GM19239 (cell line): ENCODE measurements at regions not wholly inside any gene's neighbourhood (a gene's known extent, or its start where the extent isn't known, plus 50 kb on each side); places are given as distances from the start of the nearest gene placed in this dataset.
"Not testable (repeated sequence)": the region's sequence is repeated elsewhere in the genome, so short reads cannot be mapped to it uniquely, and the experiment has no call there.

Experiments
- DNase-seq: peaks from one replicate; pipeline ENCODE4 v3.0.0; 2011; ENCODE audit warnings: low spot score; ENCODE audit not compliant: insufficient read length
- FAIRE-seq: peaks from 2 replicates; lab custom pipeline; 2011; peaks lifted over from hg19 to GRCh38; lab: Jason Lieb, UNC

GRCh38 chr14:105857220-105857825 lies 330.9 kb downstream of the TMEM121 start:
- no peak for FAIRE-seq
- no peak for DNase-seq

DNA sequence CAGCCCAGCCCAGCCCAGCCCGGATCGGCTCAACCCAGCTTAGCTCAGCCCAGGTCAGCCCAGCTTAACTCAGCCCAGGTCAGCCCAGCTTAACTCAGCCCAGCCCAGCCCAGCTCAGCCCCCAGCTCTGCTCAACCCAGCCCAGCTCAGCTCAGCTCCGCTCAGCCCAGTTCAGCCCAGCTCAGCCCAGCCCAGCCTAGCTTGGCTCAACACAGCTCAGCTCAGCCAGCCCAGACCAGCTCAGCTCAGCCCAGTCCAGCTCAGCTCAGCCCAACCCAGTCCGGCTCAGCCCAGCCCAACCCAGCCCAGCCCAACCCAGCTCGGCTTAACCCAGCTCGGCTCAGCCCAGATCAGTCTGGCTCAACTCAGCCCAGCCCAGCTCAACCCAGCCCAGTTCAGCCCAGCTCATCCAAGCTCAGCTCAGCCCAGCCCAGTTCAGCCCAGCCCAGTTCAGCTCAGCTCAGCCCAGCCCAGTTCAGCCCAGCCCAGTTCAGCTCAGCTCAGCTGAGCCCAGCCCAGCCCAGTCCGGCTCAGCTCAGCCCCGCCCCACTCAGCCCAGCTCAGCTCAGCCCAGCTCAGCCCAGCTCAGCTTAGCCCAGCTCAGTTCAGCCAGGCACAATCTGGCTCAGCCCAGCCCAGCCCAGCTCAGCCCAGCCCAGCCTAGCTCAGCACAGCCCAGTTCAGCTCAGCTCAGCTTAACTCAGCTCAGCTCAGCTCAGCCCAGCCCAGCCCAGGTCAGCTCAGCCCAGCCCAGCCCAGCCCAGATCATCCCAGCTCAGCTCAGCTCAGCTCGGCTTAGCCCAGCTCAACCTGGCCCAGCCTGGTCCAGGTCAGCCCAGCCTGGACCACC lies 331.7 kb downstream of the TMEM121 start:
- DNase-seq (no peak), FAIRE-seq (peak; percentile 69)

- peak; percentile 48 for FAIRE-seq
These were observed 332.3 kb downstream of the TMEM121 start for GRCh38 chr14:105858676-105859025.

GRCh38 chr14:105859073-105859716 lies 332.8 kb downstream of the TMEM121 start:
- not testable (repeated sequence) for DNase-seq
- FAIRE-seq: peak; percentile 47

More at GRCh38 chr14:105858676-105859025, 332.3 kb downstream of the TMEM121 start:
- DNase-seq: no peak

GRCh38 chr14:105859717-105860614 lies 333.6 kb downstream of the TMEM121 start:
- DNase-seq (no peak), FAIRE-seq (no peak)

DNA sequence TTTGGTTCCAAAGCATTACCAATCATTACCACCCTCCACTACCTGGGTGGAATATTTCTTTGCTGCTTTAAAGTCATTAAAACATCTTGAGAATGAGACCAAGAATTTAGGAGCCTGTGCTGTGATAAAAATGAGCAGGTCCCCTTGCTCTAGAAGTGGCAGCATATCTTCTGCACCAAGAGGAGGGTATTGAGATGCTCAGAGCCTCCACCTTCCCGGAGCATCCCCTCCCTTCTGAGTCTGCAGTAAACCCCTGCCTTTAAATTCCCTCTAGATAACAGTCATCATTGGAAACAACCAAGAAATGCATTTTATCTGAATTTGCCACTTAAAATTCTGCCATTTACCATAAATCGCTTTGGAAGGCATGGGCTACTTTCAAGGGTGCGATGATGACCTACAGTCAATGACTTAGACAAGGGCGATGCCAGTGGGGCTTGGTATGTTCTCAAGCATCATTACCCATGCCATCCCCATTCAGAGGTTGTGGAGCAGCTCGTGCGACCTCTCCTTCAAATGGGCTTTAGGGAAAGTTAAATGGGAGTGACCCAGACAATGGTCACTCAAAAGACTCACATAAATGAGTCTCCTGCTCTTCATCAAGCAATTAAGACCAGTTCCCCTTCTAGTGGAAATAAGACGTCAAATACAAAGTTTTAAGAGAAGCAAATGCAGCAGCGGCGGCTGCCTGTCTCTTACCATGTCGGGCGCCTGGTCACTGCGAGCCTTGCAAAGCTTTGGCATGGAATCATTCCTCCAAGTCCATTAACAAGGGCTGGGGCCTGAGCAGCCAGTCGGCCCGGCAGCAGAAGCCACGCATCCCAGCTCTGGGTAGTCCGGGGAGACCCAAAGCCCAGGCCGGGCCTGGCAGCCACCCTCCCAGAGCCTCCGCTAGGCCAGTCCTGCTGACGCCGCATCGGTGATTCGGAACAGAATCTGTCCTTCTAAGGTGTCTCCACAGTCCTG lies 334.5 kb downstream of the TMEM121 start:
- peak; percentile 95 for FAIRE-seq
- DNase-seq: no peak

DNA sequence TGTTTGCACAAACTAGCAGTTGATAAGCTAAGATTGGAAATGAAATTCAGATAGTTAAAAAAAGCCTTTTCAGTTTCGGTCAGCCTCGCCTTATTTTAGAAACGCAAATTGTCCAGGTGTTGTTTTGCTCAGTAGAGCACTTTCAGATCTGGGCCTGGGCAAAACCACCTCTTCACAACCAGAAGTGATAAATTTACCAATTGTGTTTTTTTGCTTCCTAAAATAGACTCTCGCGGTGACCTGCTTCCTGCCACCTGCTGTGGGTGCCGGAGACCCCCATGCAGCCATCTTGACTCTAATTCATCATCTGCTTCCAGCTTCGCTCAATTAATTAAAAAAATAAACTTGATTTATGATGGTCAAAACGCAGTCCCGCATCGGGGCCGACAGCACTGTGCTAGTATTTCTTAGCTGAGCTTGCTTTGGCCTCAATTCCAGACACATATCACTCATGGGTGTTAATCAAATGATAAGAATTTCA lies 335.6 kb downstream of the TMEM121 start:
- peak; percentile 99 for FAIRE-seq
- no peak for DNase-seq

DNA sequence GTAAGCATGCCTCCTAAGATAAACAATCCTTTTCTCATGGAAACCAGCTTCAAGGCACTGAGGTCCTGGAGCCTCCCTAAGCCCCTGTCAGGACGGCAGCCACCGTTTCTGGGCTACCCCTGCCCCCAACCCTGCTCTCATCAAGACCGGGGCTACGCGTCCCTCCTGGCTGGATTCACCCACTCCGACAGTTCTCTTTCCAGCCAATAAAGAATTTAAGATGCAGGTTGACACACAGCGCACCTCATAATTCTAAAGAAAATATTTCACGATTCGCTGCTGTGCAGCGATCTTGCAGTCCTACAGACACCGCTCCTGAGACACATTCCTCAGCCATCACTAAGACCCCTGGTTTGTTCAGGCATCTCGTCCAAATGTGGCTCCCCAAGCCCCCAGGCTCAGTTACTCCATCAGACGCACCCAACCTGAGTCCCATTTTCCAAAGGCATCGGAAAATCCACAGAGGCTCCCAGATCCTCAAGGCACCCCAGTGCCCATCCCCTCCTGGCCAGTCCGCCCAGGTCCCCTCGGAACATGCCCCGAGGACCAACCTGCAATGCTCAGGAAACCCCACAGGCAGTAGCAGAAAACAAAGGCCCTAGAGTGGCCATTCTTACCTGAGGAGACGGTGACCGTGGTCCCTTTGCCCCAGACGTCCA lies 336.3 kb downstream of the TMEM121 start:
- no peak for DNase-seq
- peak; percentile 90 for FAIRE-seq

- FAIRE-seq: no peak
- no peak for DNase-seq
These were observed 337.1 kb downstream of the TMEM121 start for GRCh38 chr14:105863296-105864108.

DNA sequence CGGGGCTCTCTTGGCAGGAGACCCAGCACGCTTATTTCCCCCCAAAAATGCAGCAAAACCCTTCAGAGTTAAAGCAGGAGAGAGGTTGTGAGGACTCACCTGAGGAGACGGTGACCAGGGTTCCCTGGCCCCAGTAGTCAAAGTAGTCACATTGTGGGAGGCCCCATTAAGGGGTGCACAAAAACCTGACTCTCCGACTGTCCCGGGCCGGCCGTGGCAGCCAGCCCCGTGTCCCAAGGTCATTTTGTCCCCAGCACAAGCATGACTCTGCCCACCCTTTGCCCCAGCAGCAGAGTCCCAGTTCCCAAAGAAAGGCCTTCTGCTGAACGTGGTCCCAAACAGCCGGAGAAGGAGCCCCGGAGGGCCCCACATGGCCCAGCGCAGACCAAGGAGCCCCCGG lies 337.7 kb downstream of the TMEM121 start:
- DNase-seq: no peak
- no peak for FAIRE-seq

- FAIRE-seq (no peak), DNase-seq (no peak)
These were observed 338.4 kb downstream of the TMEM121 start for GRCh38 chr14:105864651-105865265.

GRCh38 chr14:105865266-105865903 lies 339.0 kb downstream of the TMEM121 start:
- FAIRE-seq (no peak), DNase-seq (no peak)

GRCh38 chr14:105865904-105866840 lies 339.8 kb downstream of the TMEM121 start:
- DNase-seq (no peak), FAIRE-seq (no peak)

DNA sequence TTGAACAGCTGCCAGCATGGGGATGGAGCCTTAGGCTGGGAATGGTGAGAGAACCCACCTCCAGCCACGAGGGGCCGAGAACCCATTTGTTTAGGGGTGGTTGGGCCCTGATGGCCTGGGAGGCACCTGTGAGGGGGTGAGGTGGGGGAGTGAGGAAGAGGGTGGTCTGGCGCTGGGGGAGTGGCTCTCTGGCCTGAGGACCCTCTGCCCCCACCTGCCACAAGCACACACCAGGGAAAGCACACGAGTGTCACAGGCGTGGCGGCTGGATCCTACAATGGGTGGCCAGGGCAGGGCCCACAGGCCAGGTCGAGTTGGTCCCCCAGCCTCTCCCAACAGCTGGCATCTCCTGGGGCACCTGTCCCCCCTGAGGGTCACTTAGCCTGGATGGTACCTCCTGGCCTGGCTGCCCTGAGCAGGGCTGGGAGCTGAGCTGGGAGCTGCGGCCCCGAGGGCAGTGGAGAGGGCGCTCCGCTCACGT lies 340.5 kb downstream of the TMEM121 start:
- FAIRE-seq: no peak

GRCh38 chr14:105867961-105868599 lies 341.7 kb downstream of the TMEM121 start:
- no peak for DNase-seq
- no peak for FAIRE-seq

More for the DNA sequence above, 340.5 kb downstream of the TMEM121 start:
- DNase-seq: no peak
